ENCODE measurements at regions not wholly inside any gene's neighbourhood (a gene's known extent, or its start where the extent isn't known, plus 50 kb on each side); places are given as distances from the start of the nearest gene placed in this dataset.

DNA sequence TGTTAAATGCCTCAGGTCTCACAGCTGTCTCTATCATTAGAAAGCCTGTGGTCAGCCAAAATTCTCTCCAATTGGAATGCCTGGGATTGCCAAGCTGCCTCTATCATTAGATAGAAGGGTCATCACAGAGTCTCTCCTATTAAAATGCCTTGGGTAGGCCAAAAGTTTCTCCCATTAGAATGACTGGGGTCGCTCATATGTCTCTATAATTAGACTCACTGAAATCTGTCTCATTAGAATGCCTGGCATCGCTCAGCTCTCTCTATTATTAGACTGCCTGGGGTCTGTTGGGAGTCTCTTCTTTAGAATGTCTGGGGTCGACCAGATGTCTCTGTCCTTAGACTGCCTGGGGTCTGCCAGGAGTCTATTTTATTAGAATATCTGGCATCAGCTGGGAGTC, 2265.1 kb downstream of the TP53TG3F start:
- TF ChIP-seq, protein P1, sequence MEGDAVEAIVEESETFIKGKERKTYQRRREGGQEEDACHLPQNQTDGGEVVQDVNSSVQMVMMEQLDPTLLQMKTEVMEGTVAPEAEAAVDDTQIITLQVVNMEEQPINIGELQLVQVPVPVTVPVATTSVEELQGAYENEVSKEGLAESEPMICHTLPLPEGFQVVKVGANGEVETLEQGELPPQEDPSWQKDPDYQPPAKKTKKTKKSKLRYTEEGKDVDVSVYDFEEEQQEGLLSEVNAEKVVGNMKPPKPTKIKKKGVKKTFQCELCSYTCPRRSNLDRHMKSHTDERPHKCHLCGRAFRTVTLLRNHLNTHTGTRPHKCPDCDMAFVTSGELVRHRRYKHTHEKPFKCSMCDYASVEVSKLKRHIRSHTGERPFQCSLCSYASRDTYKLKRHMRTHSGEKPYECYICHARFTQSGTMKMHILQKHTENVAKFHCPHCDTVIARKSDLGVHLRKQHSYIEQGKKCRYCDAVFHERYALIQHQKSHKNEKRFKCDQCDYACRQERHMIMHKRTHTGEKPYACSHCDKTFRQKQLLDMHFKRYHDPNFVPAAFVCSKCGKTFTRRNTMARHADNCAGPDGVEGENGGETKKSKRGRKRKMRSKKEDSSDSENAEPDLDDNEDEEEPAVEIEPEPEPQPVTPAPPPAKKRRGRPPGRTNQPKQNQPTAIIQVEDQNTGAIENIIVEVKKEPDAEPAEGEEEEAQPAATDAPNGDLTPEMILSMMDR (IDR thresholded peaks at IDR 0.05): no peak
- no peak for TF ChIP-seq EZH2 (IDR thresholded peaks at IDR 0.05; ENCODE audit: borderline replicate concordance, insufficient read depth, low read depth, low read length, poor library complexity, severe bottlenecking)
- peaks cover 19% of the 10 kb centered on the region for H3K9me3 Mint-ChIP-seq (ENCODE audit: insufficient read depth)
- H3K4me3 Mint-ChIP-seq: no peak overlapping the region

DNA sequence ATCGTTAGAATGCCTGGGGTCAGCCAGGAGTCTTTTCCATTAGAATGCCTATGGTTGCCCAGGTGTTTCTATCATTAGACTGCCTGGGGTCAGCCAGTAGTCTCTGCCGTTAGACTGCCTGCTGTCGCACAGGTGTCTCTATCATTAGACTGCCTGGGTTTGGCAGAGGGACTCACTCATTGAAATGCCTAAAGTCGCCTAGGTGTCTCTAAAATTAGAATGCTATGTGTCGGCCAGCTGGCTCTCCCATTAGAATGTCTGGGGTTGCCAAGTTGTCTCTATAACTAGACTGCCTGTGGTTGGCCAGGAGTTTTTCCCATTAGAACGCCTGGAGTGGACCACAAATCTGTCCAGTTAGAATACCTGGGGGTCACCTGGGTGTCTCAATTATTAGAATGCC, 2266.5 kb downstream of the TP53TG3F start:
- Mint-ChIP-seq H3K4me1 (no peaks in the 10 kb centered on the region), H3K9me3 (ENCODE audit: insufficient read depth) (peaks cover 23% of the 10 kb centered on the region), H3K4me3 (no peak overlapping the region), H3K27ac (no peak overlapping the region), H3K27me3 (no peaks in the 10 kb centered on the region)
- POLR2A ChIA-PET: no interaction called here
- no peak overlapping the region for H3K4me2 ChIP-seq (replicated peaks; ENCODE audit: low read depth, low read length, poor library complexity, severe bottlenecking)
- intact Hi-C loops (cut with micrococcal nuclease): no loop called here
- H3K4me3 ChIP-seq (ENCODE audit: control extremely low read depth in 1 of 5, extremely low read depth in 1 of 5, insufficient read depth in 1 of 5, low read depth in 2 of 5, low read length in 4 of 5): no peak overlapping the region
- H3K9me3 ChIP-seq (ENCODE audit: control extremely low read depth in 1 of 3, control insufficient read depth in 2 of 3, insufficient read depth in 1 of 3, low read length in 2 of 3): peaks cover 2 to 27% (median 22%) of the 10 kb centered on the region in 3 donors
- no peak overlapping the region for H3K9ac ChIP-seq (ENCODE audit: low read length)
- ATAC-seq (ENCODE audit: low read depth) (no peak), DNase-seq (no peak)
- no peak overlapping the region for H2AFZ ChIP-seq (ENCODE audit: insufficient read depth, low read depth, low read length, poor library complexity, severe bottlenecking)
- H3K4me1 ChIP-seq (ENCODE audit: control insufficient read depth in 2 of 2, insufficient read depth in 2 of 2, low read length in 2 of 2): no peaks in the 10 kb centered on the region
- no peak overlapping the region for H3K27ac ChIP-seq (ENCODE audit: low read length in 2 of 2)
- CTCF ChIA-PET: no interaction called here
- no peaks in the 10 kb centered on the region for H3K27me3 ChIP-seq (replicated peaks in 1 of 4; ENCODE audit: control extremely low read depth in 1 of 4, control insufficient read depth in 3 of 4, insufficient read depth in 4 of 4, low read length in 3 of 4)
- H3K36me3 ChIP-seq (replicated peaks in 1 of 2; ENCODE audit: control extremely low read depth in 1 of 2, control insufficient read depth in 1 of 2, extremely low read depth in 1 of 2, insufficient read depth in 2 of 2, low read length in 1 of 2): no peaks in the 10 kb centered on the region
- H4K20me1 ChIP-seq (ENCODE audit: control insufficient read depth, insufficient read depth, low read length, poor library complexity, severe bottlenecking): no peaks in the 10 kb centered on the region
- H3K79me2 ChIP-seq (ENCODE audit: control insufficient read depth, insufficient read depth, low read length): no peaks in the 10 kb centered on the region
- 82% methylated on average over 6 of the region's 6 CpGs for WGBS (ENCODE audit: insufficient coverage)
- TF ChIP-seq EZH2 (IDR thresholded peaks at IDR 0.05; ENCODE audit: borderline replicate concordance, insufficient read depth, low read depth, low read length, poor library complexity, severe bottlenecking): no peak
- TF ChIP-seq, protein P1 (IDR thresholded peaks at IDR 0.05): no peak

More for the DNA sequence above, 2265.1 kb downstream of the TP53TG3F start:
- Mint-ChIP-seq H3K4me1 (no peaks in the 10 kb centered on the region), H3K27me3 (no peaks in the 10 kb centered on the region), H3K27ac (no peak overlapping the region)
- no peaks in the 10 kb centered on the region for H3K27me3 ChIP-seq (replicated peaks in 1 of 4; ENCODE audit: control extremely low read depth in 1 of 4, control insufficient read depth in 3 of 4, insufficient read depth in 4 of 4, low read length in 3 of 4)
- POLR2A ChIA-PET: no interaction called here
- no peak overlapping the region for H2AFZ ChIP-seq (ENCODE audit: insufficient read depth, low read depth, low read length, poor library complexity, severe bottlenecking)
- ATAC-seq (ENCODE audit: low read depth) (no peak), DNase-seq (no peak)
- no peak overlapping the region for H3K27ac ChIP-seq (ENCODE audit: low read length in 2 of 2)
- H3K9ac ChIP-seq (ENCODE audit: low read length): no peak overlapping the region
- H3K79me2 ChIP-seq (ENCODE audit: control insufficient read depth, insufficient read depth, low read length): no peaks in the 10 kb centered on the region
- CTCF ChIA-PET: no interaction called here
- H3K4me1 ChIP-seq (ENCODE audit: control insufficient read depth in 2 of 2, insufficient read depth in 2 of 2, low read length in 2 of 2): no peaks in the 10 kb centered on the region
- H3K36me3 ChIP-seq (replicated peaks in 1 of 2; ENCODE audit: control extremely low read depth in 1 of 2, control insufficient read depth in 1 of 2, extremely low read depth in 1 of 2, insufficient read depth in 2 of 2, low read length in 1 of 2): no peaks in the 10 kb centered on the region
- intact Hi-C loops (cut with micrococcal nuclease): no loop called here
- no peak overlapping the region for H3K4me3 ChIP-seq (ENCODE audit: control extremely low read depth in 1 of 5, extremely low read depth in 1 of 5, insufficient read depth in 1 of 5, low read depth in 2 of 5, low read length in 4 of 5)
- no peak overlapping the region for H3K4me2 ChIP-seq (replicated peaks; ENCODE audit: low read depth, low read length, poor library complexity, severe bottlenecking)
- 17% methylated on average over 1 of the region's 3 CpGs for WGBS (ENCODE audit: insufficient coverage)
- peaks cover 2 to 28% (median 22%) of the 10 kb centered on the region in 3 donors for H3K9me3 ChIP-seq (ENCODE audit: control extremely low read depth in 1 of 3, control insufficient read depth in 2 of 3, insufficient read depth in 1 of 3, low read length in 2 of 3)
- no peaks in the 10 kb centered on the region for H4K20me1 ChIP-seq (ENCODE audit: control insufficient read depth, insufficient read depth, low read length, poor library complexity, severe bottlenecking)

All from B cell (primary cell).